HUDEP-2 (cell line): ENCODE measurements at regions not wholly inside any gene's neighbourhood (a gene's known extent, or its start where the extent isn't known, plus 50 kb on each side); places are given as distances from the start of the nearest gene placed in this dataset.
"Not testable (repeated sequence)": the region's sequence is repeated elsewhere in the genome, so short reads cannot be mapped to it uniquely, and the experiment has no call there.

ENCODE experiments used
- DNase-seq, 76 experiments: peaks; one replicate each; lab custom pipeline; 2025; ENCODE audit not compliant: unreplicated experiment in 76 of 76; lab: John Stamatoyannopoulos, UW

- DNase-seq, result not testable (repeated sequence)
Observed at GRCh38 chrX:74181976-74182375, 122.0 kb upstream of the ZCCHC13 start.

DNA sequence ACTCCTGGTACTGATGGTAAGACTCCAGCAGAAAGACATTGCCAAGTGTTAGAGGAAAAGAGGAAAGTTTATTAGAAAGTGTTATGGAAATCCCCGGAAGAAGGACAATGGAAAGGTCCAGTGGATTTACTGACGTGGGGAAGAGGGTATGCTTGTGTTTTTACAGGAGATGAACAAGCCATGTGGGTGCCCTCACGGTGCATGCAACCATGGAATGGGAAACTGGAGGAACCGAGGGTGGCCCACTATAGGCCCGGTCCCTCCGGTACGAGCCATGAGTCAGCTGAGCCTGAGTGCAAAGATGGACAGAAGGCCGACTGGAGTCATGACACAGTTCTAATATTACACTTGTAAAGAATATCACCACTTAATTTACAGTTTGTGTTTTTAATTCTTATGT lies 123.3 kb upstream of the ZCCHC13 start:
- peak in 1 of 76 experiments; percentile 0 for DNase-seq

DNA sequence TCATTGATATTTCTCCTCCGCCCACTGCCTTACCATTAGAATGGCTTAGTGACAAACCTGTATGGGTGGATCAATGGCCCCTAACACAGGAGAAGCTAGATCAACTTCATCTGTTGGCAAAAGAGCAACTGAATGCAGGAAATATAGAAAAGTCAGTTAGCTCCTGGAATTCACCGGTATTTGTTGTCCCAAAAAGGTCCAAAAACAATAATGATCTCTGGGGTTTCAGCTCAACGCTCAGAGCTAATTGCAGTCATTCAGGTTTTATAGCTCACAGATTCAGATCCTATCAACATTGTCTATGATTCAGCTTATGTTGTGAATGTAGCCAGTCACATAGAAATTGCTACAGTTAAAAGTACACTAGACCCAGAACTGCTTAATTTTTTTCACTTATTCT lies 124.0 kb upstream of the ZCCHC13 start:
- no peak for DNase-seq

DNA sequence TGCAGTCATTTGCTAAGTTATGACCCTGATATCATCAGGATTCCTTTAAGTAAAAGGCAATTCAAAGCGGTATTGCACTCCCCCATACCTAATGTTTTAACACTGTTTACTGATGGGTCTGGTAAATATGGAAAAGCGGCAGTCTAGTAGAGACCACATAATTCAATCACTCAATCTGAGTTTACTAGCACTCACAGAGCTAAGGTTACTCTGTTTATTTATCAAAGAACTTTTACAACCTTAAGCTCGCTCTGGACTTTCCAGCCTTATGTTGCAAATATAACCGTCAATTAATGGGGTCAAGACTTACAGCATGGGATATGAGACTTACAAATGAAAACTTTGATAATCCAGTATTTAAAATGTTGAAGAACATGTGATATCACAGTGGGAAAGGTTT lies 124.5 kb upstream of the ZCCHC13 start:
- DNase-seq, result no peak

- no peak for DNase-seq
Observed at GRCh38 chrX:74179071-74179470, 124.9 kb upstream of the ZCCHC13 start.

GRCh38 chrX:74178536-74178935 lies 125.4 kb upstream of the ZCCHC13 start:
- no peak for DNase-seq

DNA sequence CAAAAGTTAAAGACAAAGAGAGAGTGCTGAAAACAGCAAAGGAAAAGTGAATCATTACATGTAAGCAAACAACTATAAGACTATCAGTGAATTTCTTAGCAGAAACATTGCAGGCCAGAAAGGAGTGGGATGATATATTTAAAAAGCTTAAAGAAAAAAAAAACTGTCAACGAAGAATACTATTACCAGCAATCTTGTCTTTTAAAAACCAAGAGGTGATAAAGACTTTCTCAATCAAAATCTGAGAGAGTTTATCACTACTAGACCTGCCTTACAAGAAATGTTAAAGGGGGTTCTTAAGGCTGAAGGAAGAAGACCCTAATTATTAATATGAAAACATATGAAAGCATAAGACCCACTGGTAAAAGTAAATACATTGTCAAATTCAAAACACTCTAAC lies 132.5 kb upstream of the ZCCHC13 start:
- no peak for DNase-seq

- no peak for DNase-seq
Observed at GRCh38 chrX:74162199-74162598, 141.8 kb upstream of the ZCCHC13 start.

- no peak for DNase-seq
Observed at GRCh38 chrX:74160816-74161215, 143.2 kb upstream of the ZCCHC13 start.

DNA sequence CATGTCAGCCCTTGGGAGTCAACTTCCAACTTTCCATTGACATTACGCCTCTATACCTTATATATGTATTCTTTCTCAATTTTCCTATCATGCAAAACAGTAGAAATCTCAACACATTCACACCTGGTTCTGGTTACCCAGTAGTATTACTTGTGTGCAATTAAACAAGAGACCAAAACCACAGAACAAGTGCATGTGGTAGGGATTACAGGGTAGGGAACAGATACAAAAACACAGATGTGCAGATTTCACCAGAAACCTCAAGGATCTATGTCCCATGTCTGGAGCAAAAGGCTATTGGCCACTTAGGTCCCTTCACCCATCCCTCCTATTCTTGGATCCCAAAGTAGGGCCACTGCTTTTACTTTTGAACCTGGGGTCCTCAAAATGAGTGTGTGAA lies 143.6 kb upstream of the ZCCHC13 start:
- DNase-seq, result no peak

DNA sequence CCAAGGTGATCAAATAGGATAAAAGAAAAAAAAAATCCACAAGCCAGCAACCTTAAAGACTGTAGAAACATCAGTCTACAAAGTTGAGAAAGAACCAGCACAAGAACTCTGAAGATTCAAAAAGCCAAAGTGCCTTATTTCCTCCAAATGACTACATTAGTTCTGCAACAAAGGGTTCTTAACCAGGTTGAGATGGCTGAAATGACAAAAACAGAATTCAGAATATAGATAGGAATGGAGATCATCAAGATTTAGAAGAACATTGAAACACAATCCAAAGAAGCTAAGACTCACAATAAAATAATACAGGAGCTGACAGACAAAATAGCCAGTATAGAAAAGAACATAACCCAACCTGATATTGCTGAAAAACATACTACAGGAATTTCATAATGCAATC lies 156.5 kb upstream of the ZCCHC13 start:
- no peak for DNase-seq

DNA sequence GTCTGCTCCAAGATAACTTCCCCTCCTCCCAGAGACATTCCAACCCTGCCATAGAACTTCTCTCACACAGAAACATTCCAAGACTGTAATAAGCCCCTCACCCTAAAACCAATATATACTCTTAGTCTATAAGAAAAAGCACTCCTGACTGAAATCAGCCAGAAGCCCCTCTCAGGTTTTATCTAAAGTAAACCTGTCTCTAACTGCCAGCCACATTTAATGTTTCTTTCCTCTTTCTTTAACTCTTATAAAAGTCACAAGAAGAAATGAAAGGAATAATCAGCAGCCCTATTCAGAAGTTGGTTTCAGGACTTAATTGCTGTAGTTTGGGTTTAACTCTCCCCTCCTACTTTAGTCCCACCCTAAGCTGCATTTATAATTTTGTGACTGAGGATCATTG lies 165.0 kb upstream of the ZCCHC13 start:
- DNase-seq, result no peak

GRCh38 chrX:74133156-74133796 lies 170.7 kb upstream of the ZCCHC13 start:
- peak in 29 of 76 experiments; percentile 1 to 48 (median 17) for DNase-seq

- no peak for DNase-seq
Observed at GRCh38 chrX:74132280-74132679, 171.7 kb upstream of the ZCCHC13 start.

DNA sequence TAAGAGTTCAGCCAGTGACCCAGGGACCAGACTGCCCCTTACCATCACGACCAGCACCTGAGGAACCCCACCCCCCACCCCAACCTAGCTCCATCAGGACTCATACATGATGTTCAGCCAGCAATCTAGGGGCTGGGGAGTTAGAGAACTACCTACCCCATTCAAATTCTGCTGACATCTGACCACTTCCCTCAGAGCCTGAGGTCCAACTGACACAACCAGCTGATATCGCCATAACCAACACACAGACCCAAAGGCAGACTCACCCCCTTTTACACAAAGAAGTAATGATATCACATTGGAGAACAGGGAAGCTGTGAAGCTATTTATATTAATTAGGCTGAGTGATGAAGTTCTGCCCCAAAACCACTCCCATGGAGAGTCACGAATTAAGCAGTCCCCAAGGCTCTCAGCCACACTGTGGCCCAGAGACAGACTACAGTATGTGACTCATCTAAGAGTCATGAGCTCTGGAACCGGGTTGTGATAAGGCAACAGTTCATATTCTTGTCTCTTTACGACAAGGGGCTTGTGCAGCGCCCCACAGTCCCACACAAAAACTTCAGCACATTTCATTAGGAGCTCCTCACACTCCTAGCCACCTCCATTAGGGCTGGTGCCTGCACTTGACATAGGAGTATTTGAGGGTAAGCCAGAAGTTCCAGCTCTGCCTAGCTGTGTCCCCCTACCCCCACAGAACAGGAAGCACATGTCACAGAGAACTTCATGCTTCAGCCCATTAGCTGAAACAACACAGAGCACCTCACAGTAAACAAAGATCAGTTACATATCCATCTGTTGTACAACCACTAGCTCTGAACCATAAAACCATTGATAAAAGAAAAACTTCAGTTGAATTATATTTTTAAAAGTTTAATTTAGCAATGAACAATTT lies 184.7 kb upstream of the ZCCHC13 start:
- peak in 62 of 76 experiments; percentile 0 to 71 (median 16) for DNase-seq

DNA sequence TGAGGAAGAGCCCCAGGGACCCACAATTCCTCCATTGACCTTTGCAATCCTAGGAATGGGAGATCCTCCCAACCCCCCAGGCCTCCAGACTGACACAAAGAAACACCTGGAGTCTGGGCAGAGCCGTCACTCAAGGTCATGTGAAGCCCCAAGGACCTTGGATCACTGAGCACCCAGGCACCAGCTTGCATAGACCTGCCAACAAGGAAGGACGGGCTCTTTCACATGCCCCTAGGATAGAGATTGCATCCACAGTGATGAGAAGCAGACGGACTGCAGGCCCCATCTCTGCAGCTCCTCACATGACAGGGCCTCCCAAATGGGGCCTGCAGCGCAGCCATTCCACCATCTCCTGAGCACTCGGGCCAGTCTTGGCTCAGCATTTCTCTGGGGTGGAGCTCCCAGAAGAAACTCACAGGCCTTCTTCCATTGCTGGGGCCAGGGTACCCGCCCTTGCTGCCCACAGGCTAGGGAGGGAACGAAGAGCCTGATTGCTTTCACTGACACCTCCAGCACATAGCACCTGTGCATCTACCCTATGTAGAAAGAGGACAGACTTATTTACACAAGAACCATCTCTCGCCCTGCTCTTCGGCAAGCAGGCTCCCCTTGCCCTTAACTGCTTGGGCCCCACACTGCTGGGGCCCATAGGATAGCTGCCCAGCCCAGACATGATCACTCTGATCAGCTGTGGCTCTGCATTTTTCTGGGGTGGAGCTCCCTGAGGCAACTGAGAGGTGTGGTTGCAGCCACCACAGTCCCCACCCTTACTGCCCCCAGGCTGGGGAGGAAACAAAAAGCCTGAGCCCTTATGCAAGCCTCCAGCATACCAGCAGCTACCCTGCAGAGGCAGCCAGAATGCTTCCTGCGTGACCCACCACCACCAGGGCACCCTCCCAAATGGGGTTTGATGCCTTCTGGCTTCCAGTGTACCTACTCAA lies 185.7 kb upstream of the ZCCHC13 start:
- peak in 58 of 76 experiments; percentile 0 to 64 (median 8) for DNase-seq

DNA sequence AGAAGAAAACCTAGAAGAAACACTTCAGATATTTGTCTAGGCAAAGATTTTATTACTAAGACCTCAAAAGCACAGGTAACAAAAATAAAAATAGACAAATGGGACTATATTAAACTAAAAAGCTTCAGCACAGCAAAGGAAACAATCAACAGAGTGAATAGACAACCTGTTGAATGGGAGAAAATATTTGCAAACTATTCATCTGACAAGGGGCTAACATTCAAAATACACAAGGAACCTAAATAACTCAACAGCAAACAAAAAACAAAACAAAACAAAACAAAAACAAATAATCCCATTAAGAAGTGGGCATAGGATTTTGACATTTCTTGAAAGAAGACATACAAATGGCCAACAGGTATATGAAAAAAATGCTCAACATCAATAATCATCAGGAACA lies 192.7 kb upstream of the ZCCHC13 start:
- DNase-seq, result no peak

- no peak for DNase-seq
Observed at GRCh38 chrX:74107666-74108065, 196.3 kb upstream of the ZCCHC13 start.

DNA sequence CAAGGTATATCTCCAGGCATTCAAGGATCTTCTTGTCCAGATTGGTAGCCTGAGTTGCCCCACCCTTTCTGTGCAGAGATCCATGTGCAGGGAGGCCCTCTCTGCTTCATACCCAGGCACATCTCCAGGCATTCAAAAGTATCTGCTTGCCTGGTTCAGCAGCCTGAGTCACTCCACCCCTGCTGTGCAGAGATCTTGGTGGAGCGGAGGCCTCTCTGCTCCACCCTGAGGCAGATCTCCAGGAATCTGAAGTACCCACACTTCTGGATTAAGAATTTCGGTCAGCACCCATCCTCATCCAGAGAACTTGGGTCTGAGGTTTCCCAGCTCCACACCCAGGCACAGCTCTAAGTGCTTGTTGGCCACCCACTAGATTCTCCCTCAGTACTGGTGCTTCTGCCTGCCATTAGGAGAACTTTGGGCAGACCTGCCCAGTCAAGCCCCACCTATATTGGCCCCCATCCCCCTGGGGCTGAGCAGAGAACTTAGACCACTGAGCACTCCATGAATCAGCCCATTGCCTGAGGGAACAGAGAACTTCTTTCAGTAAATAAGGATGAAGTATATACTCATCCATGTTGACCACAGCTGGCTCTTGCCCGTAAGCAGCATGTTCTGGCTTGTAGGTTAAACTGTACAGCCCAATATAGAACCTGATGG lies 199.5 kb upstream of the ZCCHC13 start:
- no peak for DNase-seq

GRCh38 chrX:74098407-74098806 lies 205.6 kb upstream of the ZCCHC13 start:
- not testable (repeated sequence) for DNase-seq
